GM23338 (cell line): ENCODE measurements at regions not wholly inside any gene's neighbourhood (a gene's known extent, or its start where the extent isn't known, plus 50 kb on each side); places are given as distances from the start of the nearest gene placed in this dataset.

Experiments used
- EZH2phosphoT487 ChIP-seq: fragments of 200-600 bp; sonication (generic); IDR thresholded peaks from one replicate; pipeline ENCODE4 v1.8.1; 2018; ENCODE audit warnings: antibody characterized with exemption; ENCODE audit not compliant: unreplicated experiment
- JUNB ChIP-seq: IDR thresholded peaks from one replicate; pipeline ENCODE4 v1.6.1; 2016; ENCODE audit warnings: antibody characterized with exemption; ENCODE audit not compliant: unreplicated experiment
- POLR2AphosphoS5 ChIP-seq: IDR thresholded peaks from 2 replicates; pipeline ENCODE4 v1.6.1; 2016; ENCODE audit warnings: antibody characterized with exemption, low read depth
- TF ChIP-seq, protein P1 (sequence below), 2 experiments: fragments of 200-600 bp in 1 of 2; sonication (generic) in 1 of 2; conservative IDR thresholded peaks; 2 replicates each; pipeline versions ENCODE4 v1.5.1 to v1.6.1; 2016 to 2017; ENCODE audit warnings: antibody characterized with exemption in 2 of 2, low read depth in 2 of 2, mild to moderate bottlenecking in 2 of 2, moderate library complexity in 1 of 2
- TF ChIP-seq, protein P2 (sequence below): IDR thresholded peaks from one replicate; pipeline ENCODE4 v1.6.1; 2018; ENCODE audit warnings: antibody characterized with exemption; ENCODE audit not compliant: unreplicated experiment

DNA sequence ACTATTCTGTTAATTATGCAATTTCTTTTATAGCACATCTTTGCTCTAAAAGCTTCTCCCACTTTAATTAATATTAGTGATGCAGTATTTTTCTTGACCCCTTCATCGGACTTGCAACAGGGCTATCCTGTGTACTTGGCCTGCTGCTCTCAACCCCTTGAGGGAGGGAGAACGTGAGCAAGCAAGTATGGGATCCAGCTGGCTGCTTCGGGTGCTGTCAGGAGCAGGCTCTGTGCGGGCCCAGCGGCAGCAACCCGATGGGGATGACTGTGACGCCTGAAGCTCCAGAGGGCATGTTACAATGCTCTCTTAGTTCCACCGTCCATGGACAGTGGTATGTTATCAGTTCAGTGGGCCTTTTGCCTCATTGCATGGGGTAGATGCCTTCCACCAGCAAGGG is 519.8 kb upstream of the CITED2 start:
- TF ChIP-seq, protein P1, sequence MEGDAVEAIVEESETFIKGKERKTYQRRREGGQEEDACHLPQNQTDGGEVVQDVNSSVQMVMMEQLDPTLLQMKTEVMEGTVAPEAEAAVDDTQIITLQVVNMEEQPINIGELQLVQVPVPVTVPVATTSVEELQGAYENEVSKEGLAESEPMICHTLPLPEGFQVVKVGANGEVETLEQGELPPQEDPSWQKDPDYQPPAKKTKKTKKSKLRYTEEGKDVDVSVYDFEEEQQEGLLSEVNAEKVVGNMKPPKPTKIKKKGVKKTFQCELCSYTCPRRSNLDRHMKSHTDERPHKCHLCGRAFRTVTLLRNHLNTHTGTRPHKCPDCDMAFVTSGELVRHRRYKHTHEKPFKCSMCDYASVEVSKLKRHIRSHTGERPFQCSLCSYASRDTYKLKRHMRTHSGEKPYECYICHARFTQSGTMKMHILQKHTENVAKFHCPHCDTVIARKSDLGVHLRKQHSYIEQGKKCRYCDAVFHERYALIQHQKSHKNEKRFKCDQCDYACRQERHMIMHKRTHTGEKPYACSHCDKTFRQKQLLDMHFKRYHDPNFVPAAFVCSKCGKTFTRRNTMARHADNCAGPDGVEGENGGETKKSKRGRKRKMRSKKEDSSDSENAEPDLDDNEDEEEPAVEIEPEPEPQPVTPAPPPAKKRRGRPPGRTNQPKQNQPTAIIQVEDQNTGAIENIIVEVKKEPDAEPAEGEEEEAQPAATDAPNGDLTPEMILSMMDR (conservative IDR thresholded peaks at IDR 0.05; ENCODE audit: low read depth in 2 of 2): no peak
- TF ChIP-seq, protein P2, sequence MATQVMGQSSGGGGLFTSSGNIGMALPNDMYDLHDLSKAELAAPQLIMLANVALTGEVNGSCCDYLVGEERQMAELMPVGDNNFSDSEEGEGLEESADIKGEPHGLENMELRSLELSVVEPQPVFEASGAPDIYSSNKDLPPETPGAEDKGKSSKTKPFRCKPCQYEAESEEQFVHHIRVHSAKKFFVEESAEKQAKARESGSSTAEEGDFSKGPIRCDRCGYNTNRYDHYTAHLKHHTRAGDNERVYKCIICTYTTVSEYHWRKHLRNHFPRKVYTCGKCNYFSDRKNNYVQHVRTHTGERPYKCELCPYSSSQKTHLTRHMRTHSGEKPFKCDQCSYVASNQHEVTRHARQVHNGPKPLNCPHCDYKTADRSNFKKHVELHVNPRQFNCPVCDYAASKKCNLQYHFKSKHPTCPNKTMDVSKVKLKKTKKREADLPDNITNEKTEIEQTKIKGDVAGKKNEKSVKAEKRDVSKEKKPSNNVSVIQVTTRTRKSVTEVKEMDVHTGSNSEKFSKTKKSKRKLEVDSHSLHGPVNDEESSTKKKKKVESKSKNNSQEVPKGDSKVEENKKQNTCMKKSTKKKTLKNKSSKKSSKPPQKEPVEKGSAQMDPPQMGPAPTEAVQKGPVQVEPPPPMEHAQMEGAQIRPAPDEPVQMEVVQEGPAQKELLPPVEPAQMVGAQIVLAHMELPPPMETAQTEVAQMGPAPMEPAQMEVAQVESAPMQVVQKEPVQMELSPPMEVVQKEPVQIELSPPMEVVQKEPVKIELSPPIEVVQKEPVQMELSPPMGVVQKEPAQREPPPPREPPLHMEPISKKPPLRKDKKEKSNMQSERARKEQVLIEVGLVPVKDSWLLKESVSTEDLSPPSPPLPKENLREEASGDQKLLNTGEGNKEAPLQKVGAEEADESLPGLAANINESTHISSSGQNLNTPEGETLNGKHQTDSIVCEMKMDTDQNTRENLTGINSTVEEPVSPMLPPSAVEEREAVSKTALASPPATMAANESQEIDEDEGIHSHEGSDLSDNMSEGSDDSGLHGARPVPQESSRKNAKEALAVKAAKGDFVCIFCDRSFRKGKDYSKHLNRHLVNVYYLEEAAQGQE: no peak
- TF ChIP-seq POLR2AphosphoS5: no peak
- no peak for TF ChIP-seq JUNB
- no peak for TF ChIP-seq EZH2phosphoT487
